ENCODE measurements at regions not wholly inside any gene's neighbourhood (a gene's known extent, or its start where the extent isn't known, plus 50 kb on each side); places are given as distances from the start of the nearest gene placed in this dataset.
"Not testable (repeated sequence)": the region's sequence is repeated elsewhere in the genome, so short reads cannot be mapped to it uniquely, and the experiment has no call there.

DNA sequence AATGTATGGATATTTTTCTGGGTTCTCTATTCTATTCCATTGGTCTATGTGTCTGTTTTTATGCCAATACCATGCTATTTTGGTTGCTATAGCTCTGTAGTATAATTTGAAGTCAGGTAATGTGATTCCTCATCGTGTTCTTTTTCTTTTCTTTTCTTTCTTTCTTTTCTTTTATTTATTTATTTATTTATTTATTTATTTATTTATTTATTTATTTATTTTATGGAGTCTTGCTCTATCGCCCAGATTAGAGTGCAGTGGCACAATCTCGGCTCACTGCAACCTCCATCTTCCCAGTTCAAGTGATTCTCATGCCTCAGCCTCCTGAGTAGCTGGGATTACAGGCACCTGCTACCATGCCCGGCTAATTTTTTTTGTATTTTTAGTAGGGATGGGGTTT is 315.2 kb downstream of the SV2B start:
- not testable (repeated sequence) for DNase-seq

DNA sequence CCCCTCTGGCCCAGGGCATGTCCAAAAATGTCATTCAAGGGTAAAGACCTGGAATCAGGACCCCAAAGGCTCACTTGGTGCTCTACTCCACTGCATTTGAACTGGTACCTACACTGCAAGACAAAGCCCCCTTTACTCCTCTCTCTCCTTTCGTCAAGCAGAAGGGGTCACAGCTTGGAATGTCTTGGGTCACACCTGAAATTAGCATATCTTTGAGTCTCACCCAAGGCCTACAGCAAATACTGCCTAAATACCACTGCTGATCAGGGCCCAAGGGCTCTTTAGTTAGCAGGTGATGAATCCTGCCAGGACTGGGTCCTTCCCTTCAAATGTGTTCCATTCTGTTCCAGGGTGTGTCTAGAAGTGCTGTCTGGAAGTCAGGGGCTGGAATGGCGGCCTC is 320.6 kb downstream of the SV2B start:
- no peak for DNase-seq

DNA sequence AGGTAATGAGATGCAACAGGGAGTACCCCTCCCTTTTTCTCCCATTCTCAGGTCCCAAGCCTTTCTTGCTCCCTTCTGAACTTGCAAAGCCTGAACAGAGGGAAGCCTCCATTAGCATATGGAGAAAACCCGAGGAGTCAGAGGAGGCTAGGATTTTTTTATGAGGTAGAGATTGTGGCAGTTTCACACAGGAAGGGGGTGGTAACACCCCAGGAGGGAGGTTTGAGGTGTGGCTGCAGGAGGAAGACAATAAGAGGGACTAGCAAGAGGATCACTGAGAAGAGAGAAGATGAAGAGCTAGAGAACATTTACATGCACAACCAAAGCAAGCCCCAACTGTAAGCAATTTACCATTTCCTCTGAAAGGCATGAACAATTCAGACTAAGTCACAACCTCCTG is 322.7 kb downstream of the SV2B start:
- no peak for DNase-seq

DNA sequence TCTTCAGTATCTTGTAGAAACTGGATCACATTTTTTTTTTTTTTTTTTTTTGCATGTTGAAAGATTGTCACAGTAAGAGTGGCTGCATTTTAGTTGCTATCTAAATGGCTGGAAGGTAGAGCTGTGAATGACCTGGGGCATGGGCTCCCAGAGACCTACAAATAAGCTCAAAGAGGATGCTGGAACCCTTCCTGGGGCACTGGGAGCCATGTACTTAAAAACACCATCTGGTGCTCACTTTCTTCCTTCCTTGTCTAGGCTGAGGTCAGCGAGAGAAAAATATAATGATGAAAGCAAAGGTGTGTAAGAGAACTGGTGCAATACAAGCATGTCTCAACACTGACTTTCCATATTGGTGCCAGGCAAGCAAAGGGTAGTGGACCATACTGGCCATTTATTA is 323.9 kb downstream of the SV2B start:
- no peak for DNase-seq

DNA sequence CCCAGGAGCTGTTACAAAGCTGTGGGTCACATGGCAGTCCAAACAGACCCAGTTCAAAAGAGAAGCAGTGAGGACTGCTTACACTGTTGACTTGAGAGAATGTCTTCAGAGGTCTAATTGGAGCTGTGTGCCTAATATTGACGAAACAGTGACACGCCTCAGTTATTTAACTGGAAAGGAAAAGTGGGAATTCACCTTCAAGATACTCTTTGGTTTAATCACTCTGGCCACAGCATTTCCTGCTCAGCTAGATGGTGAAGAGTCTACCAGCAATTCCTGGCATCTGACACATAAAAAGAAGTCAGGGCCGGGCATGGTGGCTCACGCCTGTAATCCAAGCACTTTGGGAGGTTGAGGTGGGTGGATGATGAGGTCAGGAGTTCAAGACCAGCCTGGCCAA is 326.4 kb downstream of the SV2B start:
- no peak for DNase-seq

DNA sequence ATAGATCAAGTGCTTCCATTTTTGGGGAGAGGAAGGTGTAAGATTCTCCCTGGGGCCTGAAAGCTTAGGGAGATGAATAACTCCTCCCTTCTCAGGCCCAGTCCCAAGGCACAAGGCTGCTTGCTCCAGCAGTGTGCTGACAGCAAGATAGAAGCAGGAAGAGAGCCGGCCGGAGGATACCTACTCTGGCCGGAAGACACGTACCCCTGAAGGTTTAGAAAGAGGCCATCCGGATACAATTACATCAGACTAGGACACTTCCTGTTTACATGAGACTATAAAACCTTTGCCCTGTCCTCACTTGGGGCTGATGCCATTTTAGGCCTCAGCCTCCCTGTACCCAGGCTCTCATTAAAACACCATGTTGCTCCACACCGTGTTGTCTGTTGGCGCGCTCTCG is 329.9 kb downstream of the SV2B start:
- no peak for DNase-seq

DNA sequence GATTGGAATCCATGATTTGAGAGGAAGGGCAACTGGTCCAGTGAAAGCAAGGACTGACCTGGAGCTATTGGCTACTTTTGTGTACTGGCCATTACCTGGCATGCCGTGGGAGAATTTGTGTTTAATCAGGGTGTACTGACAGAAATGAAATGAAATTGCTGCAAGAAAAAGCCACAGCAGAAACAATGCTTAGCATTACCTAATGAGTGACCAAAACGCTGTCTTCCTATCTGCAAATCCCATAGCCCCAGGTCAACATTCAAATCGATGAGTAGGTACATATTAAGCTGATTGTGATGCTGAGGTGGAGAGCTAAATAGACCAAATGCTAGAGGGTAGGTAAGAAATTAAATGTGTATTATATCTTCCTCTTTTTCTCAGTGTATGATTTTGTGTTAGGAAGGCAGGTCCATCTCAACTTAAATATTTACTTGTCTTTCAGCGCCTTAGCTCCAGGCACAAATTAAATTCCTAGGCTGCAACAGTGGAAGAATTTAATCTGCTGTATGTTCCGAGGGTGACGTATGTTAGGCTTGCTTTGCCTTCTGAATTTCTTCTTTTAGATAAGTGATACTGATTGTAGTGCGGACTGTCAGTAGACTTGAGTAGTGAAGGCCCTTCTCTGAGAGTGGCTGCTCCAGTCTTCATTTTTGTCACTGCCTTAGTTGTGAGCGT is 331.1 kb downstream of the SV2B start:
- DNase-seq, result no peak

DNA sequence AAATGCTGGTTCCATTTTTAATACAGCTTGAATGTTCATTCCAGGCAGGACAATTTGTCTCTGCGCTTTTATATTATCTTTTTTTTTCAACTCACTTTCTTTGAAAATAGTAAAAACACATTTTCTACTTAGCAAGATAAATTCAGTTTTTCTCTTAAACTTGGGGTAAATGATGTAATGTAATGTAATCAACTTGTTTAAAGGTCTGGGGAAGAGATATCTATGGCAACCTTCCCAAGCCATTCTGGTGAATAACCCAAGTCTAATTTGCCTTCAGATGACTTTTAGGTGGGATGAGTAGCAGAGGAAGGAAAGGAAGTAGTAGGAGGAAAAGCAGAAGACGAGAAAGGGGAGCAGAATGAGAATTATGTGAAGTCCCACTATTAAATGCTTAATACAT is 335.1 kb downstream of the SV2B start:
- DNase-seq, result peak; percentile 41

DNA sequence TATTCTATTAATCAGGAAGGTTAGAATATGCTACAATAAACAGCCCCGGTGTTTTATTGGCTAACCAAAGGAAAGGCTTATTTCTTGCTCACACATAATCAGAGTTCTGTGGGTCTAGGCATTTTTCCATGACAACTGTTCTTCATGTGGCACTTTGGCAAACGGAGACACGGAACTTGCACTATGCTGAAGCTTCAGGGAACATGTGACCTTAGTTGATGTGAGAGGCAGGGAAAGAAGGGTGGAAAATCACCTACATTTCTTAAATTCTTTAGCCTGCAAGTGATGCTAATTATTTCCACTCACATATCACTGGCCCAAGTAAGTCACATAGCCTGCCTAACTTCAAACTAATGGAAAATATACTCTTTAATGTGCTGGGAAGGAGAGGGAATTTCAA is 344.6 kb downstream of the SV2B start:
- no peak for DNase-seq

DNA sequence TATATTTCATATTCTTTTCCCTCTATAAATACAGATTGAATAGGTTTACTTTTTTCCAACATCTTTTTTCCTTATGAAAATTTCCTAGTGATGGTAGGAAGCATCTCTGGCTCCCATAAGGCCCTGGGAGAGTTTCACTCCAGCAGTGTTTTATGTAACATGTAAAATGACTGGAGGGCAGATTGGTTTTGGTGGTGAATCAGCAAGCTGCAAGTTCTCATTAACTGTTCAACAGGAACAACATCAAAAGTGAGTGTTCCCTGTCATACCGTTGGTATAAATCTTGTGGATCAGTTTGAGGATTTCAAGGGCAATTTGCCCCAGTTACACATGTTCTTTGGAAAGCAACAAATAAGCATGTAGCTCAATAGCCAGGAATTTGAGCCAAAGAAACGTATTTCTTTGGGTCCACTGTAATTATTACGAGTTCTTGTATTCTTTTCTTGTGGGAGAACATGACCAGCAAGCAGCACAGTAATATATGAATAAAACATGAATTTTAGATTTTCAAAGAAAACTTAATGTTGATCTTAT is 345.7 kb downstream of the SV2B start:
- DNase-seq, result peak; percentile 4

DNA sequence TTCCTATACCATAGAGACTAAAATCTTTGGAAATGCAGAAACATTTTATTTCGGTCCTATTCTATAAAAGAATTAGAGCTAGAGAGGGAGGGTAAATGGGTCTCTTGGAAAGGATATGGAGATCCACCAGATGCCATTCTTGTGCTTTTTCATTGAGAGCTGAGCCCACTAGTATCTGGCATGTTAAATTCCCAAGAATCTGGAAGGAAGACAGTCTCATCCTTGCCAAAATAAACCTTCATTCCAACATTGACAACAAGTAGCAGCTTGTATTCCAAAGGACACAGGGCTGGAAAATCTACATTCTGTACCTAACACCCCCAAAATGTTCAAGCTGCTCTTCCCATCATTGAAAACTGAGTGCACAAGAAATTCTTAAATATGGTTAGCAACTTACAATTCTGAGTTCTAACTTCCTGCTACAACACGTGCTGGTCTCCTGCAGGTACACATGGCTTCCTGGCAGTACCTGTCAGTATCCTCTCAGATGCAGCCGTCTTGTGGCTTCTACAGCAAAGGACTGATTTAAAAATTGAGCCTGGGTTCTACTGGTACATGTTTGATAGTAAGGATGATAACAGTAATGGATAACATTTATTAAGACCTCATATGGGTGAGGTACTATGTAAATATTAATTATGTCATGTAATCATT is 348.1 kb downstream of the SV2B start:
- no peak for DNase-seq

DNA sequence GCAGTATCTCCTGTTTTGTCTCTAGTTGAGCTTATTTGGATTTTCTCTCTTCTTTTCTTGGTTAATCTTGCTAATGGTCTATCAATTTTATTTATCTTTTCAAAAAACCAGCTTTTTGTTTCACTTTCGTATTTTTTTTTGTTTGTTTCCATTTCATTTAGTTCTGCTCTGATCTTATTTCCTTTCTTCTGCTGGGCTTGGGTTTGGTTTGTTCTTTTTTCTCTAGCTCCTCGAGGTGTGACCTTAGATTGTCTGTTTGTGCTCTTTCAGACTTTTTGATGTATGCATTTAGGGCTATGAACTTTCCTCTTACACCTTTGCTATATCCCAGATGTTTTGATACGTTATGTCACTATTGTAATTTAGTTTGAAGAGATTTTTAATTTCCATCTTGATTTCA is 353.3 kb downstream of the SV2B start:
- not testable (repeated sequence) for DNase-seq

DNA sequence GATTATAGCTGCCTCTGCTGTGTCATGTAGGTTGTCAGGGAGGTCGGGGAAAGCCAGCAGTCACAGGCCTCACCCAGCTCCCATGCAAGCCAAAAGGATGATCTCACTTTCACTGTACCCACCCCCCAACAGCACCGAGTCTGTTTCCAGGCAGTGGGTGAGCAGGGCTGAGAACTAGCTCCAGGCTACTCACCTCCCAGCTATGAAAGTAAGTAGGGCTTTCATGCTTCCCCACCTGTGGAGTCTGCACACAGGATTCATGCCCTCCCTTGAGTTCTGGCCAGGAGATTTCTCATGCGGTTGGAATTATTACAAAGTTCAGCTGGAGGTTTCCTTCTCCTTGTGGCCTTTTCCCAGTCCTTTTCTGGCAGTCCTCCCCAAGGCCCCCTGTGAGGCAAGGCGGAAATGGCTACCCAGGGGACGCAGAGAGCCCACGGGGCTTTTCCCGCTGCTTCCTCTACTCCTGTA is 356.2 kb downstream of the SV2B start:
- peak; percentile 88 for DNase-seq

DNA sequence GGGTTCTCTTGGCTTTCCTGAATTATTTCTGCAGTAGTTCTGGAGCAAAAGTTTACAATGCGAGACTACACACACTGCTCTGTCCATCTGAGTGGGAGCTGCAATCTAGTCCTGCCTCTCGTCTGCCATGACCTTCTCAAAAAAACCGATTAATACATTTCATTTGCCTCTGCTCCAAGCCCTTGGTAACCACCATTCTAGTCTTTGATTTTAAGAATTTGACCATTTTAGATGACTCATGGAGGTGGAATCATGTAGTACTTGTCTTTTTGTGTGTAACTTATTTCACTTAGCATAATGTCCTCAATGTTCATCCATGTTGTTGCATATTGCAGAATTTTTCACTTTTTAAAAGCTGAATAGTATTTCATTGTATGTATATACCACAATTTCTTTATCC is 356.9 kb downstream of the SV2B start:
- DNase-seq, result peak; percentile 15

DNA sequence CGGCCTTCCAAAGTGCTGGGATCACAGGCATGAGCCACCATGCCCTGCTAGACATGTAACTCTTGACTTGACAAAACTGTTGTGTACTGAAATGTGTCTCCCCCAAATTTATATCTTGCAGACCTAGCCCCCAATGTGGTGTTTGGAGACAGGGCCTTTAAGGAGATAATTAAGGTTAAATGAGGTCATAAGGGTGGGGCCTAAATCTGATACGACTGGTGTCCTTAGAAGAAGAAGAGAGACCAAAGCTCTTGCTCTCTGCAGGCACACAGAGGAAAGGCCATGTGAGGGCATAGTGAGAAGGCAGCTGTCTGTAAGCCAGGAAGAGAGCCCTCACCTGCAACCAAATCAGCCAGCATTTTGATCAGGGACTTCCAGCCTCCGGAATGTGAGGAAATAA is 361.3 kb downstream of the SV2B start:
- DNase-seq, result no peak

DNA sequence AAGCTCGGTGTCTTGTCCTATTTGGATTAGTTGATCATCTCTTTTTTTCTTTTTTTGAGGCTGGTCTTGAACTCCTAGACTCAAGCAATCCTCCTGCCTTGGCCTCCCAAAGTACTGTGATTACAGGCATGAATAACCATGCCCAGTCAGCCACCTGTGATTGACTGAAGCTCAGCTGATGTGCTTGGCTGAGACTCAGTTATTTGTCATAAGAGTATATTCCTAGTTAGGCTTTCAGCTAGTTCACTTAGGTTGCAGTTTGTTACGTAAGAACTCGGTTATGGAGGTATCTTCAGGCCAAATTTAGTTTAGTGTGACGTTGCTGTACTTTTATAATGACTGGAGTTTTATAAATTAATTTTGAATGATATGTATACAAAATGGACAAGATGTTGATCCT is 365.0 kb downstream of the SV2B start:
- no peak for DNase-seq

DNA sequence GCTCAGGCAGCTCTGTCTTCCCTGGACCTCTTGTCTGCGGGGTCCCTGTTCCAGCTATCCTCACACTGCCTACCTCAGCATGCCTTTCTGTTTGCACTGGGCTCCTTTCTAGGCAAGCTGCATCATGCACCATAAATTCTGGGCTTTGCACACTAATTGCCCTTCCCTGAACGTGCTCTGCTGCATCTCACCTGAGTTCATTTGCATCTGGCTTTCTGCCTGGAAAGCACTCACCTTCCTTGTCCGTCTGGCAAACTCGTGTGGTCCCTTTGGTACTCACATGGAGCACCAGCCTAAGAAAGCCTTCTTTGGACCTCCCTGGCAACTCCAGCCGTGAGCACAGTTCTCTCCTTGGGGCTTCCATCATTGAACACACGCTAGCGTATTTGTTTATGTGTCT is 365.6 kb downstream of the SV2B start:
- no peak for DNase-seq

DNA sequence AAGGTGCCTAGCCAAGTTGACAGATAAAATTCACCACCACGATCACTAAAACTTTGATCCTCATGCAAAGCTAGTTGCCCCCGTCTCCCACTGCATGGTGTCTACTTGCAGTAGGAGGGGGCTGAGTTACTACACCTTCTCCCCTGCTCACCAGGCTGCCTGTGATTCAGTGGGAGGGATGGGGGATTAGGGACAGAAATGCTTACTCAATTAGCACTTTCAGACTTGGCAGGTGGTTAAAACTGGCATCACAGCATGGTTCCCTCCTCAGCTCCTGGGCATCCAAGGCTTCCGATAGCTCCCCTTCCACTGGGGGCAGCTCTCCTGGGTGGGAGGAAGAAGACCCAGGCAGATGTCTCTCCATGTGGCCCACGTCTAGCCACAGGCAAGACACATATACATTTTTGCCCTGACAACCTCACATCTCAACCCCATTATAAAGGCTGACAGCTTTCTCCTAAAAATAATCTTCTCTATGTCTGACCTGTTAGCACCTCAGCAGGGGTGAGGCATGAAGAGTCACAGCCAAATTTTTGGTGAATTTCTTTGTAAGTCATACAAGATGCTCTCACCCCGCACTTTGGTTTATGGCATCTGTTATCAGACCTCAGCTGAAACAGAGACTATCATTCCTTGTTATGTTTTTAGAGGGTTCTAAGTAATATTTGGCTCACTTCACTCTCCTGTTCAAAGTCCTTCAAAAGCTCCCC is 369.0 kb downstream of the SV2B start:
- no peak for DNase-seq

DNA sequence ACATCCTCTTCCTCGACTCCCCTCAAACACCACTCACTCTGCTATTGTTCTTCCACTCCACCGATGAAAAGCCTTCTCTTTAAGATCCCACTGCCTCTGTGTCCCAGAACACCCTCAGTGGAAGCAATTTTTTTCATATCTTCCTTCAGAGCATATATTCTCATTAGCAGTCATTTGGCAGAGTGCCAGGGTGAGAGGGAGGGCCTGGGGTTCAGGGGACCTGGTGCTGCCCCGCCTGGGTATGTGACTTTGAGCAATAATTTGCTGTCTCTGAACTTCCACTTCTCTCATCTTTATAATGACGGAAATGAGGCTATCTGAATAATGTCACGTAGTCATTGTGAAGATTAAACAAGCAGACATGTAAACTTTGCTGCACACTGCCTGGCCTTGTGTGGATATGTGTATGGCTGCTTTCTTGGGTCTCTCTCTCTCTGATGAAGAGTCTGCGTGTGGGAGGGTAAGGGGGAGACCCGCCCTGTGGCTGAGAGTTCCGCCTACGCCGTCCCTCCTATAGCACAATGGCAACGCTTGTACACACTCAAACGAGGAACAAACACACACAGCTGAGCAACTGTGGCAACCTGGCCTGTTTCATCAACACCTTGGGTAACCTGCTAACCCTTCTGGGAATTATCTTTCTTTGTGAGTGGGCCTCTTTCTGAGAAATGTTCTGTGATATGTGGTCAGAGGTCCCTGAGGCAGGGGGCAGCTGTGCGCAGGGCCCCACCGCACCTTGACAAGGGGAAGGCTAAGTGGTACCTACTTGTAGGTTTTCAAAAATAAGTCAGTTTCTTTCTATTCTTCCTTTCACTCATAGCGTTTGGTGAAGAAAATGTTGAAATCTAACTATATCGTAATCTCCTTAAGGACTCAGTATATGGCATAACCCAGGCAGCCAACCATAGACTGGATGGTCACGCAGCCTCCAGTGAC is 369.8 kb downstream of the SV2B start:
- DNase-seq, result no peak

DNA sequence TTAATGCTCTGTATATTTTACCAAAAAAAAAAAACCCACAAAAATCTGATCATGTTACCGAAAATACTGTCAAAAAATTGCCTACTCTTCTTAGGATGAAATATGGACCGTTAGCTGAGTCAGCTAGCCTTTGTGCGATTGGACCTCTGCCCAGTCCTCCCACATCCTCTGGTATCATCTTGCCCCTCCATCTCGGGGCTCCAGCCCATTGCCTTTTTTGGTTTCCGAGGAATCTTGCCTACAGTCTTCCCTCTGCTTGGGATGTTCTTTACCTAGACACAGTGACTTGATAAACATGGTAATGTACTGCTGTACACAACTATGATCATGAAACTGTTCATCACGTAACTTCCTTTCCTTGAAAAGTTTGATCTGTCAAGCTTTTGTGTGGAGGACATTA is 371.4 kb downstream of the SV2B start:
- peak; percentile 86 for DNase-seq

DNA sequence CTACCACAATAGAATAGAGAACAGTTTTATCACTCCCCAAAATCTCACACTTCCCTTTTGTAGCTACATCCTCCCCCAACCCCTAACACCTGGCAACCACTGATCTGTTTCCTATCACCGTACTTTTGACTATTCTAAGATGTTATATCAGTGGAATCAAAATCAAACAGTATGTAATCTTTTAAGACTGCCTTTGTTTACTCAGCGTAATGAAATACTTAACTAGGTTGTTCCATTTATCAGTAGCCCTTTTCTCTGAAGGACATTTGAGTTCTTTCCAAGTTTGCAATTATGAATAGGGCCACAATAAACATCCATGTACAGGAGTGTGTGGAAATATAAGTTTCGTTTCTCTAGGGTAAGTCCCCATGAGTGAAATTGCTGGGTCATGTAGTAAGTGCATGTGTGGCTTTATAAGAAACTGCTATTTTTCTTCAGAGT is 372.3 kb downstream of the SV2B start:
- no peak for DNase-seq

DNA sequence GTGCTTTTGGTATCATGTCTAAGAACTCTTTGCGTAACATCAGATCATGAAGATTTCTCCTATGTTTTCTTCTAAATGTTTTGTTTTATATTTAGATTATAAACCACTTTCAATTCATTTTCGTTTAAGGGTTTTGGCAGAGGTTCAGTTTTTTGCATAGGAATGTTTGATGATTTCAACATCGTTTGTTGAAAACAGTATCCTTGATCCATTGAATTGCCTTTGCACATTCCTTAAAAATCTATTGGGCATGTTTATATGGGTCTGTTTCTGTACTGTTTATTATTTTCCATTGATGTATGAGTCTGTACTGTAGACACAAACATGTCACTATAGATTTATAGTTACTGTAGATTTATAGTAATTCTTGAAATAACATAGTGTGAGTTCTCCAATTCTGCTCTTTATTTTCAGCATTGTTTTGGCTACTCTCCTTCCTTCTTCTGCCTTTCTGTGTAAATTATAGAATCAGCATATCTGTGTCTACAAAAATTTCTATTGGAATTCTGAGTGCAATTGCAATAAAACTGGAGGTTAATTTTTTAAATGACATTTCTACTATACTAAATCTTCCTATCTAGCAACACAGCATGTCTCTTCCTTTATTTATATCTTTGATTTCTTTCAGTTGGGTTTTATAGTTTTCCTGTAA is 374.0 kb downstream of the SV2B start:
- DNase-seq, result peak; percentile 75
